K562 (cell line): ENCODE measurements at regions not wholly inside any gene's neighbourhood (a gene's known extent, or its start where the extent isn't known, plus 50 kb on each side); places are given as distances from the start of the nearest gene placed in this dataset.

Experiments
- ADNP ChIP-seq: fragments of 200-800 bp; sonication (Bioruptor generic); IDR thresholded peaks from 2 replicates; pipeline ENCODE4 v1.6.1; 2016; ENCODE audit warnings: missing genetic modification characterization, missing compliant biosample characterization
- BRF2 ChIP-seq: IDR thresholded peaks from 3 replicates; pipeline ENCODE4 v1.6.1; 2011; ENCODE audit warnings: borderline replicate concordance, mild to moderate bottlenecking; ENCODE audit not compliant: insufficient read length, insufficient read depth
- CEBPB ChIP-seq: fragments of 450-650 bp; IDR thresholded peaks from 2 replicates; pipeline ENCODE4 v1.6.1; 2016; ENCODE audit warnings: missing genetic modification characterization, missing compliant biosample characterization
- EP400 ChIP-seq: fragments of 450-650 bp; IDR thresholded peaks from 2 replicates; pipeline ENCODE4 v1.6.1; 2017; ENCODE audit warnings: antibody characterized with exemption, mild to moderate bottlenecking, moderate library complexity
- FUS ChIP-seq: fragments of 200-400 bp; formaldehyde crosslinking; optimal IDR thresholded peaks from 2 replicates; pipeline ENCODE3; 2017; ENCODE audit warnings: low read depth, low read length
- HNRNPUL1 ChIP-seq: fragments of 200-400 bp; formaldehyde crosslinking; IDR thresholded peaks from 2 replicates; pipeline ENCODE4 v1.6.1; 2017; ENCODE audit warnings: low read length
- IRF2 ChIP-seq: sonication (generic); formaldehyde crosslinking; IDR thresholded peaks from 2 replicates; pipeline ENCODE4 v1.8.1; 2022; ENCODE audit warnings: mild to moderate bottlenecking, missing genetic modification reagents
- MECOM ChIP-seq: fragments of 250-450 bp; sonication (Bioruptor Pico); IDR thresholded peaks from 2 replicates; pipeline ENCODE4 v1.8.0; 2022; ENCODE audit warnings: inconsistent platforms
- MGA ChIP-seq: fragments of 450-650 bp; IDR thresholded peaks from 2 replicates; pipeline ENCODE4 v1.6.1; 2016; ENCODE audit warnings: mild to moderate bottlenecking, moderate library complexity
- POLR3G ChIP-seq: IDR thresholded peaks from 2 replicates; pipeline ENCODE4 v1.6.1; 2011; ENCODE audit not compliant: insufficient read length, insufficient replicate concordance; ENCODE audit errors: extremely low read depth
- PYGO2 ChIP-seq: fragments of 450-650 bp; IDR thresholded peaks from 2 replicates; pipeline ENCODE4 v1.6.1; 2016; ENCODE audit warnings: mild to moderate bottlenecking, missing genetic modification characterization, moderate library complexity, missing compliant biosample characterization
- SMC3 ChIP-seq: conservative IDR thresholded peaks from 2 replicates; pipeline ENCODE4 v1.6.1; 2011; ENCODE audit warnings: low read depth, low read length, improper control_type of control experiment; ENCODE audit not compliant: insufficient read depth
- SREBF2 ChIP-seq: sonication (generic); formaldehyde crosslinking; IDR thresholded peaks from 2 replicates; pipeline ENCODE4 v1.4.0; 2020; ENCODE audit warnings: mild to moderate bottlenecking, missing genetic modification reagents
- TCF7L2 ChIP-seq: fragments of 150-350 bp; IDR thresholded peaks from 2 replicates; pipeline ENCODE4 v1.6.1; 2016; ENCODE audit warnings: low read depth, mild to moderate bottlenecking, low read length, moderate library complexity
- ZNF512 ChIP-seq: IDR thresholded peaks from 2 replicates; pipeline ENCODE4 v1.6.1; 2016; ENCODE audit warnings: missing genetic modification characterization, missing compliant biosample characterization

- TF ChIP-seq MGA (no peak), BRF2 (no peak), MECOM (no peak), EP400 (no peak), CEBPB (no peak), ZNF512 (tag) (no peak), ADNP (tag) (no peak), SMC3 (no peak), HNRNPUL1 (no peak), IRF2 (no peak), TCF7L2 (no peak), FUS (no peak), POLR3G (no peak), SREBF2 (CRISPR knock-in tag) (no peak), PYGO2 (no peak)
Observed at GRCh38 chr2:22947741-22948140, 437.2 kb upstream of the KLHL29 start (continued).
